ENCODE measurements at regions not wholly inside any gene's neighbourhood (a gene's known extent, or its start where the extent isn't known, plus 50 kb on each side); places are given as distances from the start of the nearest gene placed in this dataset.

GRCh38 chr5:101338226-101338625, 435.1 kb upstream of the ST8SIA4 start:
- DNase-seq (ENCODE audit: low read depth, low spot score), result no peak
- Histone ChIP-seq H3K36me3 (ENCODE audit: control insufficient read depth in 2 of 2, extremely low read depth in 1 of 2, insufficient read depth in 2 of 2, low read length in 2 of 2) (no peaks in the 10 kb centered on the region), H3K4me2 (ENCODE audit: insufficient read depth, low read length) (no peak overlapping the region), H3K27me3 (ENCODE audit: control insufficient read depth in 2 of 2, insufficient read depth in 2 of 2, low read length in 2 of 2) (no peaks in the 10 kb centered on the region), H3K9me1 (replicated peaks; ENCODE audit: control insufficient read depth, extremely low read depth, insufficient read depth, low read length) (no peaks in the 10 kb centered on the region), H3K4me1 (ENCODE audit: control insufficient read depth, extremely low read depth, insufficient read depth, low read length) (no peaks in the 10 kb centered on the region), H2AFZ (ENCODE audit: low read depth, low read length) (no peak overlapping the region), H3K27ac (ENCODE audit: insufficient read depth, low read depth, low read length) (no peak overlapping the region), H4K20me1 (replicated peaks; ENCODE audit: control insufficient read depth, extremely low read depth, insufficient read depth, low read length) (no peaks in the 10 kb centered on the region), H3K79me2 (ENCODE audit: control insufficient read depth, insufficient read depth, low read length) (no peaks in the 10 kb centered on the region), H3K9ac (replicated peaks; ENCODE audit: extremely low read depth, insufficient read depth, low read length) (no peak overlapping the region), H3K4me3 (replicated peaks in 1 of 3; ENCODE audit: insufficient read depth in 1 of 3, low read depth in 1 of 3, low read length in 3 of 3) (no peak overlapping the region), H3K9me3 (replicated peaks; ENCODE audit: control insufficient read depth, insufficient read depth, low read length) (no peaks in the 10 kb centered on the region)
- no peak for FAIRE-seq
- ChIA-PET POLR2A (no interaction called here), CTCF (no interaction called here)
- no TSS peak for BruUV-seq (replicated peaks)
- intact Hi-C loops (cut with micrococcal nuclease) (no loop called here), dilution Hi-C loops (cut with MboI; ENCODE audit: extremely low pct_ligation_motif_present, low sequenced_read_pairs) (no loop called here)
- no peak for TF ChIP-seq CTCF (IDR thresholded peaks at IDR 0.05; ENCODE audit: extremely low read depth in 1 of 2, insufficient read depth in 1 of 2, low read depth in 1 of 2, low read length in 2 of 2)
- TF ChIP-seq GATA2 (IDR thresholded peaks at IDR 0.05; ENCODE audit: insufficient read depth, insufficient read length, low read depth, low read length), result no peak
- no peak for TF ChIP-seq POLR2AphosphoS5 (IDR thresholded peaks at IDR 0.05; ENCODE audit: insufficient read depth, low read depth, low read length)
- no peak for TF ChIP-seq MYC (IDR thresholded peaks at IDR 0.05; ENCODE audit: low read depth, low read length)
- TF ChIP-seq FOS (IDR thresholded peaks at IDR 0.05; ENCODE audit: borderline replicate concordance, insufficient read depth, low read length), result no peak
- TF ChIP-seq JUN (IDR thresholded peaks at IDR 0.05; ENCODE audit: borderline replicate concordance, insufficient read depth, insufficient read length, low read depth), result no peak
- no peak for TF ChIP-seq EZH2 (IDR thresholded peaks at IDR 0.05; ENCODE audit: borderline replicate concordance, low read depth, low read length, severe bottlenecking)
- no peak for TF ChIP-seq MAX (IDR thresholded peaks at IDR 0.05; ENCODE audit: insufficient read depth, insufficient read length)
- no peak for TF ChIP-seq POLR2A (IDR thresholded peaks at IDR 0.05; ENCODE audit: low read depth, low read length)
